Kidney (tissue), 13 donors: ENCODE measurements at regions not wholly inside any gene's neighbourhood (a gene's known extent, or its start where the extent isn't known, plus 50 kb on each side); places are given as distances from the start of the nearest gene placed in this dataset.

Source experiments
- DNase-seq, 5 donors: peaks; one replicate each; pipeline ENCODE4 v3.0.0-alpha.2; 2013 to 2020
- FAIRE-seq: peaks from 2 replicates; lab custom pipeline; 2012; peaks lifted over from hg19 to GRCh38; lab: Jason Lieb, UNC
- H3K27ac ChIP-seq, 2 donors: one replicate each; pipeline ENCODE4 v1.7.0; 2013; ENCODE audit warnings: low read depth in 2 of 2, low read length in 2 of 2, inconsistent platforms in 1 of 2
- H3K27me3 ChIP-seq: one replicate; pipeline ENCODE4 v1.7.1; 2013; ENCODE audit warnings: low read length, inconsistent platforms; ENCODE audit not compliant: control insufficient read depth, insufficient read depth
- H3K36me3 ChIP-seq, 3 donors: one replicate each; pipeline versions ENCODE4 v1.7.0 to v1.7.1; 2013; ENCODE audit warnings: low read length in 3 of 3, control low read depth in 1 of 3, inconsistent platforms in 1 of 3; ENCODE audit not compliant: insufficient read depth in 3 of 3, control insufficient read depth in 2 of 3
- H3K4me1 ChIP-seq, 3 donors: one replicate each; pipeline versions ENCODE4 v1.7.0 to v1.7.1; 2013; ENCODE audit warnings: low read length in 3 of 3, inconsistent platforms in 1 of 3, low read depth in 1 of 3; ENCODE audit not compliant: control insufficient read depth in 2 of 3, insufficient read depth in 2 of 3
- H3K4me3 ChIP-seq, 3 donors: one replicate each; pipeline versions ENCODE4 v1.7.0 to v1.8.1; 2013; ENCODE audit warnings: low read length in 3 of 3, control low read depth in 1 of 3, inconsistent platforms in 1 of 3
- H3K9ac ChIP-seq, 3 donors: one replicate each; pipeline versions ENCODE4 v1.7.0 to v1.7.1; 2013; ENCODE audit warnings: low read length in 3 of 3, control low read depth in 1 of 3, inconsistent platforms in 1 of 3
- H3K9me3 ChIP-seq, 3 donors: one replicate each; pipeline versions ENCODE4 v1.7.0 to v1.7.1; 2013; ENCODE audit warnings: low read length in 3 of 3, control low read depth in 1 of 3, inconsistent platforms in 1 of 3; ENCODE audit not compliant: control insufficient read depth in 2 of 3, insufficient read depth in 1 of 3
- CTCF ChIP-seq: IDR thresholded peaks from 3 replicates; pipeline ENCODE4 v1.5.1; 2012; ENCODE audit warnings: mild to moderate bottlenecking, moderate library complexity, borderline replicate concordance; ENCODE audit not compliant: insufficient read depth; ENCODE audit errors: extremely low read depth
- intact Hi-C: fragments of 100-400 bp; cut with DNase I; formaldehyde crosslinking; loops from one replicate; pipeline ENCODE4 v1.11.1; 2022
- donor health status: control.
- donor health status: control.
- donor health status: control.
- donor health status: control.
- donor health status: control.
- donor health status: DM: yes; HTN: yes; CAD: no.
- donor health status: Normal renal cell carcinoma (clear cell type).

GRCh38 chr21:20249401-20249800 lies 748.8 kb upstream of the NCAM2 start:
- no peak overlapping the region for H3K9ac ChIP-seq
- TF ChIP-seq CTCF: no peak
- H3K4me1 ChIP-seq: no peaks in the 10 kb centered on the region
- no peaks in the 10 kb centered on the region for H3K27me3 ChIP-seq
- intact Hi-C loops: no loop called here
- H3K27ac ChIP-seq: no peak overlapping the region
- DNase-seq (no peak), FAIRE-seq (no peak)
- H3K4me3 ChIP-seq: no peak overlapping the region
- no peaks in the 10 kb centered on the region for H3K9me3 ChIP-seq
- no peaks in the 10 kb centered on the region for H3K36me3 ChIP-seq

GRCh38 chr21:20250337-20250736 lies 747.9 kb upstream of the NCAM2 start:
- Histone ChIP-seq H3K9me3 (no peaks in the 10 kb centered on the region), H3K36me3 (no peaks in the 10 kb centered on the region), H3K4me1 (no peaks in the 10 kb centered on the region), H3K27ac (no peak overlapping the region), H3K27me3 (no peaks in the 10 kb centered on the region), H3K9ac (no peak overlapping the region), H3K4me3 (no peak overlapping the region)
- peak; percentile 47 for FAIRE-seq
- intact Hi-C loops: no loop called here
- DNase-seq: no peak
- no peak for TF ChIP-seq CTCF

GRCh38 chr21:20253261-20253660 lies 744.9 kb upstream of the NCAM2 start:
- Histone ChIP-seq H3K36me3 (no peaks in the 10 kb centered on the region), H3K4me3 (no peak overlapping the region), H3K27ac (no peak overlapping the region), H3K9ac (no peak overlapping the region), H3K27me3 (no peaks in the 10 kb centered on the region), H3K4me1 (no peaks in the 10 kb centered on the region), H3K9me3 (no peaks in the 10 kb centered on the region)
- FAIRE-seq (no peak), DNase-seq (no peak)
- no peak for TF ChIP-seq CTCF
- intact Hi-C loops: no loop called here

- Histone ChIP-seq H3K4me3 (no peak overlapping the region), H3K27me3 (no peaks in the 10 kb centered on the region), H3K9ac (no peak overlapping the region), H3K36me3 (no peaks in the 10 kb centered on the region), H3K27ac (no peak overlapping the region), H3K4me1 (no peaks in the 10 kb centered on the region), H3K9me3 (no peaks in the 10 kb centered on the region)
- intact Hi-C loops: no loop called here
- no peak for TF ChIP-seq CTCF
- no peak for DNase-seq
- FAIRE-seq: peak; percentile 25
These were observed 743.2 kb upstream of the NCAM2 start for GRCh38 chr21:20254964-20255363.
